ENCODE measurements at regions not wholly inside any gene's neighbourhood (a gene's known extent, or its start where the extent isn't known, plus 50 kb on each side); places are given as distances from the start of the nearest gene placed in this dataset.

DNA sequence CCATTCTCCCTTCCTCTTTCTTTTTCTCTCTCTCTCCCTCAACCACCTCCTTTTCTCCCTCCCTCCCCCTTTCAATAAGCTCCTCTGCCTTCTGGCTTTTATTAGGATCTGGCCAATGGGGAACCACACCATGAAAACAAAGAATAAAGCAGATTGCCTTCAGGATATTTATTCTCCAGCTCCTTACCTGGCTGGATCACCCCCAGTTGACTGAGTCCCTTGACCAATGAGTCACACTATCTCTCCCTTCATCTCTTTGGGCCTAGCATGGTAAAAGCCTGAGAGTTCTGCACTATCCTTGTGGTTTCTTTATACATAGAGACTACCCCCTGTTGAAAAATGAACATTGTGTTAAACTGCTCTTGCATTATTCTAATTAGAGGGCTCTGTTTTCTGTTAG lies 476.8 kb downstream of the EPHA7 start:
- no peaks in the 10 kb centered on the region for H3K36me3 ChIP-seq (replicated peaks; ENCODE audit: low read depth, low read length)
- no peak overlapping the region for H3K4me2 ChIP-seq (ENCODE audit: low read length)
- H3K9ac ChIP-seq (ENCODE audit: low read length): no peak overlapping the region
- H3K4me1 ChIP-seq (ENCODE audit: low read length): no peaks in the 10 kb centered on the region
- TF ChIP-seq EZH2phosphoT487 (IDR thresholded peaks at IDR 0.05; ENCODE audit: low read depth): no peak
- TF ChIP-seq, protein P1, sequence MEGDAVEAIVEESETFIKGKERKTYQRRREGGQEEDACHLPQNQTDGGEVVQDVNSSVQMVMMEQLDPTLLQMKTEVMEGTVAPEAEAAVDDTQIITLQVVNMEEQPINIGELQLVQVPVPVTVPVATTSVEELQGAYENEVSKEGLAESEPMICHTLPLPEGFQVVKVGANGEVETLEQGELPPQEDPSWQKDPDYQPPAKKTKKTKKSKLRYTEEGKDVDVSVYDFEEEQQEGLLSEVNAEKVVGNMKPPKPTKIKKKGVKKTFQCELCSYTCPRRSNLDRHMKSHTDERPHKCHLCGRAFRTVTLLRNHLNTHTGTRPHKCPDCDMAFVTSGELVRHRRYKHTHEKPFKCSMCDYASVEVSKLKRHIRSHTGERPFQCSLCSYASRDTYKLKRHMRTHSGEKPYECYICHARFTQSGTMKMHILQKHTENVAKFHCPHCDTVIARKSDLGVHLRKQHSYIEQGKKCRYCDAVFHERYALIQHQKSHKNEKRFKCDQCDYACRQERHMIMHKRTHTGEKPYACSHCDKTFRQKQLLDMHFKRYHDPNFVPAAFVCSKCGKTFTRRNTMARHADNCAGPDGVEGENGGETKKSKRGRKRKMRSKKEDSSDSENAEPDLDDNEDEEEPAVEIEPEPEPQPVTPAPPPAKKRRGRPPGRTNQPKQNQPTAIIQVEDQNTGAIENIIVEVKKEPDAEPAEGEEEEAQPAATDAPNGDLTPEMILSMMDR (IDR thresholded peaks at IDR 0.05; ENCODE audit: low read depth, low read length): no peak
- H3K27me3 ChIP-seq (ENCODE audit: low read depth, low read length): no peaks in the 10 kb centered on the region
- no peak overlapping the region for H3K27ac ChIP-seq (ENCODE audit: low read length)
- no peaks in the 10 kb centered on the region for H3K79me2 ChIP-seq (ENCODE audit: low read length)
- no peak overlapping the region for H3K4me3 ChIP-seq (ENCODE audit: low read length)
- H3K9me3 ChIP-seq (ENCODE audit: insufficient read depth, low read length): no peaks in the 10 kb centered on the region
- no peak overlapping the region for H2AFZ ChIP-seq (ENCODE audit: low read depth, low read length)
- no peaks in the 10 kb centered on the region for H4K20me1 ChIP-seq (ENCODE audit: insufficient read depth, low read length)

DNA sequence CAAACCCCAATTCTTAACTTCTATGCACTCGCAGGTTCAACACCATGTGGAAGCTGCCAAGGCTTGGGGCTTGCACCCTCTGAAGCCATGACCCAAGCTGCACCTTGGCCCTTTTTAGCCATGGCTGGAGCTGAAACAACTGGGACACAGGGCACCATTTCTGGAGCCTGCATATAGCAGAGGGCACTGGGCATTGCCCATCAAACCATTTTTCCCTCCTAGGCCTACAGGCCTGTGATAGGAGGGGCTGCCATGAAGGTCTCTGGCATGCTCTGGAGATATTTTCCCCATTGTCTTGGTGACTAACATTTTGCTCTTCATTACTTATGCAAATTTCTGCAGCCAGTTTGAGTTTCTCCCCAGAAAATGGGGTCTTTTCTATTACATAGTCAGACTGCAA lies 484.7 kb downstream of the EPHA7 start:
- Histone ChIP-seq H2AFZ (ENCODE audit: low read depth, low read length) (no peak overlapping the region), H3K27ac (ENCODE audit: low read length) (no peak overlapping the region), H4K20me1 (ENCODE audit: insufficient read depth, low read length) (no peaks in the 10 kb centered on the region), H3K4me1 (ENCODE audit: low read length) (no peaks in the 10 kb centered on the region), H3K9ac (ENCODE audit: low read length) (no peak overlapping the region), H3K4me2 (ENCODE audit: low read length) (no peak overlapping the region), H3K79me2 (ENCODE audit: low read length) (no peaks in the 10 kb centered on the region), H3K9me3 (ENCODE audit: insufficient read depth, low read length) (no peaks in the 10 kb centered on the region), H3K27me3 (ENCODE audit: low read depth, low read length) (no peaks in the 10 kb centered on the region), H3K4me3 (ENCODE audit: low read length) (no peak overlapping the region), H3K36me3 (replicated peaks; ENCODE audit: low read depth, low read length) (no peaks in the 10 kb centered on the region)
- TF ChIP-seq, protein P1 (IDR thresholded peaks at IDR 0.05; ENCODE audit: low read depth, low read length): no peak
- TF ChIP-seq EZH2phosphoT487 (IDR thresholded peaks at IDR 0.05; ENCODE audit: low read depth): no peak

DNA sequence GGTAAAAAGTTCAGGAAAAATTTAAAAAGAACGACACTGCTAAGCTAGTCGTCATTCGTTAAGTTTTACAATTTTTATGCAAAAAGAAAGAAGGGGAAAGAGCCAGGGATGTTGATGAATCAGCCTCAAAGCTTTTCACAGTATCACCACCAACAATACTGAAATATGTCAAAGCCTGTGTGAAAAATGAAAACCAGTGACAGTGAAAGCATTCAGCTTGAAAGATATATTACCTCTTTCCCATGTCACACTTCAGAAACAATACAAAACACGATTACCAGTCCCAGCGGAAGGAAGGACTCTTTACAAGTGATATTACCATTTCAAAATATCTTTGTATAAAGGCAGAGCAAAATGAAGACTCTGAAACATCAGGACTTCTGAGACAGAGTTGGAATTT lies 489.2 kb downstream of the EPHA7 start:
- Histone ChIP-seq H3K27ac (ENCODE audit: low read length) (no peak overlapping the region), H3K36me3 (replicated peaks; ENCODE audit: low read depth, low read length) (no peaks in the 10 kb centered on the region), H3K4me1 (ENCODE audit: low read length) (no peaks in the 10 kb centered on the region), H3K4me2 (ENCODE audit: low read length) (no peak overlapping the region), H3K4me3 (ENCODE audit: low read length) (no peak overlapping the region), H2AFZ (ENCODE audit: low read depth, low read length) (no peak overlapping the region), H3K79me2 (ENCODE audit: low read length) (no peaks in the 10 kb centered on the region), H4K20me1 (ENCODE audit: insufficient read depth, low read length) (no peaks in the 10 kb centered on the region), H3K9ac (ENCODE audit: low read length) (no peak overlapping the region), H3K9me3 (ENCODE audit: insufficient read depth, low read length) (no peaks in the 10 kb centered on the region), H3K27me3 (ENCODE audit: low read depth, low read length) (no peaks in the 10 kb centered on the region)
- TF ChIP-seq EZH2phosphoT487 (IDR thresholded peaks at IDR 0.05; ENCODE audit: low read depth): no peak
- TF ChIP-seq, protein P1 (IDR thresholded peaks at IDR 0.05; ENCODE audit: low read depth, low read length): no peak

DNA sequence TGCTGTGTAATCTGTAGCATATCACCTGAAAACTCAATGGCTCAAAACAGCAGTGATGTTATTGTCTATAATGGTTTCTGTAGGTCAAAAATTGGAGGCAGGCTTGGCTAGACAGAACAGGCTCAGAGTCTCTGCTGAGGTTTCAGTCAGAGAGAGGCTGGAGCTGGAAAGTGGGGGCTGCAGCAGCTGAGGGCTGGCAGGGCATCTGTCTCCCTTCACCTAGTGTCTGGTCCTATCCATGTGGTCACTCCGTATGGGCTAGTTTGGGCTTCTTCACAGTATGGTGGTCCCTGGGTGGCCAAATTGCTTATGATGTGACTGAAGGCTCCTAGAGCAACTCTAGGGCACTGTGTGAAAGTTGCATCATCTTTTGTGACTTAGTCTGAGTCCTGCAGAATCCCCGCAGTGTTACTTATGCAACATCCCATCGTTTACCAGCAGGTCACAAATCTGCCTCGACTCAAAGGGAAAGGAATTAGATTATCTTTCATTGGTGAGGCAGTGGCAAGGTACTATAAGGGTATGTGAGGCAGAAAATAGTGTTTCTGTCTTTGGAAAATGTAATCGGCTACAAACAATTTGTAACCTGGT lies 497.0 kb downstream of the EPHA7 start:
- Histone ChIP-seq H3K9me3 (ENCODE audit: insufficient read depth, low read length) (no peaks in the 10 kb centered on the region), H3K9ac (ENCODE audit: low read length) (no peak overlapping the region), H3K27ac (ENCODE audit: low read length) (no peak overlapping the region), H3K27me3 (ENCODE audit: low read depth, low read length) (no peaks in the 10 kb centered on the region), H3K79me2 (ENCODE audit: low read length) (no peaks in the 10 kb centered on the region), H3K36me3 (replicated peaks; ENCODE audit: low read depth, low read length) (no peaks in the 10 kb centered on the region), H3K4me2 (ENCODE audit: low read length) (no peak overlapping the region), H4K20me1 (ENCODE audit: insufficient read depth, low read length) (no peaks in the 10 kb centered on the region), H2AFZ (ENCODE audit: low read depth, low read length) (no peak overlapping the region), H3K4me3 (ENCODE audit: low read length) (no peak overlapping the region), H3K4me1 (ENCODE audit: low read length) (no peaks in the 10 kb centered on the region)
- TF ChIP-seq, protein P1 (IDR thresholded peaks at IDR 0.05; ENCODE audit: low read depth, low read length): no peak
- no peak for TF ChIP-seq EZH2phosphoT487 (IDR thresholded peaks at IDR 0.05; ENCODE audit: low read depth)

All from OCI-LY3 (cell line).